Gastroesophageal sphincter (tissue), 4 donors: ENCODE measurements at regions not wholly inside any gene's neighbourhood (a gene's known extent, or its start where the extent isn't known, plus 50 kb on each side); places are given as distances from the start of the nearest gene placed in this dataset.

Source experiments
- ATAC-seq: fragments of 150-250 bp; one replicate; pipeline ENCODE4 v1.9.1; 2016; ENCODE audit warnings: mild to moderate bottlenecking, moderate library complexity
- H3K27ac ChIP-seq, 4 donors: fragments of 200-600 bp; sonication (generic) in 3 of 4; 1 replicate in 3 of 4; 2 replicates in 1 of 4; pipeline ENCODE4 v1.5.1; 2016 to 2019
- H3K27me3 ChIP-seq: fragments of 200-600 bp; sonication (generic); one replicate; pipeline ENCODE4 v1.5.1; 2019
- H3K36me3 ChIP-seq, 2 donors: fragments of 200-600 bp; sonication (generic); one replicate each; pipeline ENCODE4 v1.5.1; 2019; ENCODE audit warnings: control low read depth in 1 of 2
- H3K4me1 ChIP-seq, 3 donors: fragments of 200-600 bp; sonication (generic); 1 replicate in 2 of 3; 2 replicates in 1 of 3; pipeline ENCODE4 v1.5.1; 2016 to 2019; ENCODE audit warnings: control low read depth in 2 of 3
- H3K4me3 ChIP-seq, 2 donors: fragments of 200-600 bp; sonication (generic); one replicate each; pipeline ENCODE4 v1.5.1; 2019; ENCODE audit warnings: mild to moderate bottlenecking in 1 of 2, moderate library complexity in 1 of 2
- H3K9me3 ChIP-seq, 3 donors: fragments of 200-600 bp; sonication (generic); one replicate each; pipeline ENCODE4 v1.5.1; 2017 to 2019; ENCODE audit warnings: control low read depth in 2 of 3
- CTCF ChIP-seq, 4 experiments: fragments of 200-600 bp in 2 of 4; fragments of 450-650 bp in 2 of 4; sonication (generic) in 1 of 4; IDR thresholded peaks; one replicate each; pipeline ENCODE4 v1.5.1; 2017 to 2019; ENCODE audit warnings: antibody characterized with exemption in 4 of 4, mild to moderate bottlenecking in 2 of 4, moderate library complexity in 2 of 4
- EP300 ChIP-seq: sonication (generic); formaldehyde crosslinking; IDR thresholded peaks from one replicate; pipeline ENCODE4 v1.6.1; 2017; ENCODE audit warnings: antibody characterized with exemption, mild to moderate bottlenecking
- POLR2A ChIP-seq, 2 donors: fragments of 450-650 bp; IDR thresholded peaks; one replicate each; pipeline ENCODE4 v1.6.1; 2017; ENCODE audit warnings: antibody characterized with exemption in 2 of 2, mild to moderate bottlenecking in 2 of 2, moderate library complexity in 1 of 2
- POLR2AphosphoS5 ChIP-seq: sonication (generic); formaldehyde crosslinking; IDR thresholded peaks from one replicate; pipeline ENCODE4 v1.6.1; 2017; ENCODE audit warnings: antibody characterized with exemption
- WGBS, 2 donors: methylation state at CpG; one replicate each; pipeline ENCODE4 v1.1.5; 2018; ENCODE audit warnings: low coverage in 1 of 2; 5-methylcytosine and 5-hydroxymethylcytosine counted together

DNA sequence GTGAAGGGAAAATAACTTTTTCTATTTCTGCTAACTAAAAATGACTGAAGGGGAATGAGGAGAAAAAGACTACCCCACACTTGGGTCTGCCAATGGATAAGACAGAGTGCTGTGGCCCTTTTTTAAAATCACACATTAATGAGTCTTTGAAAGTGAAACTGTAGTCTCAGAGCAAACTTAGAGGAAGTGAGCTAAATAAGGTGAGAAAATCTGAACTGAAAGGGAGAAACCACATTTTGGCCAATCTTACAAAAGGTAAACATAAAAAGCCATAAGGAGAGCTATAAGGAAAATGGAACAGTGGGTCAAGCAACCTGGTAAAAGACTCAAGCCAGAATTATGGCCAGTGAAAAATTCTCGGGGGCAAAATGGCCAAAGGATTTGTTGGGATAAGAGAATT lies 755.1 kb upstream of the IGFBP7 start:
- Histone ChIP-seq H3K9me3 (no peaks in the 10 kb centered on the region), H3K27ac (no peak overlapping the region), H3K36me3 (no peaks in the 10 kb centered on the region), H3K27me3 (no peaks in the 10 kb centered on the region), H3K4me1 (no peaks in the 10 kb centered on the region), H3K4me3 (no peak overlapping the region)
- WGBS, 2 donors: 73 to 100% methylated on average over 1 of the region's 1 CpG
- no peak for TF ChIP-seq CTCF (IDR thresholded peaks at IDR 0.05)
- no peak for TF ChIP-seq POLR2A (IDR thresholded peaks at IDR 0.05)
- TF ChIP-seq POLR2AphosphoS5: no peak
- no peak for TF ChIP-seq EP300
- no peak for ATAC-seq

GRCh38 chr4:57854748-57855147 lies 744.6 kb upstream of the IGFBP7 start:
- H3K9me3 ChIP-seq: no peaks in the 10 kb centered on the region
- H3K27me3 ChIP-seq: no peaks in the 10 kb centered on the region
- TF ChIP-seq CTCF (IDR thresholded peaks at IDR 0.05): no peak
- TF ChIP-seq POLR2AphosphoS5: no peak
- TF ChIP-seq EP300: no peak
- TF ChIP-seq POLR2A (IDR thresholded peaks at IDR 0.05): no peak
- no peaks in the 10 kb centered on the region for H3K36me3 ChIP-seq
- no peak overlapping the region for H3K27ac ChIP-seq
- no peaks in the 10 kb centered on the region for H3K4me1 ChIP-seq
- ATAC-seq: no peak
- H3K4me3 ChIP-seq: peak overlapping the region in 1 of 2 donors; percentile 1
- 22 to 36% methylated on average over 3 of the region's 3 CpGs for WGBS, 2 donors

- no peak for TF ChIP-seq CTCF (IDR thresholded peaks at IDR 0.05)
- Histone ChIP-seq H3K27ac (no peak overlapping the region), H3K9me3 (no peaks in the 10 kb centered on the region), H3K4me1 (no peaks in the 10 kb centered on the region), H3K36me3 (no peaks in the 10 kb centered on the region), H3K27me3 (no peaks in the 10 kb centered on the region), H3K4me3 (no peak overlapping the region)
- no peak for ATAC-seq
These were observed 740.0 kb upstream of the IGFBP7 start for GRCh38 chr4:57850141-57850540.

DNA sequence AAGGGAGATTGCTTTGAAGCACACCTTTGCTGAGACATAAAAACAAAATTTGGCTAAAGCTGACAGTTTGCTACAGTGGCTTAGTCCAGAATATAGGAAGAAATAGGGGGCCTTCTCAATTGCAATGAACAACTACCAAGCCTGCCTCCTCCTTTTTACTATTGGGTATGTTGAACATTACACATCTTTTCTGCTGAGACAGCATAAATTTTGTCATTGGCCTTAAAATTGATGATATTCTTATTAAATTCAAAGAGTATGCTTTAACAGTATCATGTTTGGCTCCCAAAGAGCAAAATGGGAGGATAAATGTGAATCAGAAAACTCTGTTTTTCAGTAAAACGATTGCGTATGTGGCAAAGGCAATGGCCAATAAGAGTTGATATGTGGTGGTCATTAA lies 721.9 kb upstream of the IGFBP7 start:
- Histone ChIP-seq H3K27ac (no peak overlapping the region), H3K9me3 (no peaks in the 10 kb centered on the region), H3K4me3 (no peak overlapping the region), H3K4me1 (no peaks in the 10 kb centered on the region), H3K27me3 (no peaks in the 10 kb centered on the region), H3K36me3 (no peaks in the 10 kb centered on the region)
- ATAC-seq: no peak
- TF ChIP-seq CTCF (IDR thresholded peaks at IDR 0.05) (no peak), POLR2A (IDR thresholded peaks at IDR 0.05) (no peak), POLR2AphosphoS5 (no peak), EP300 (no peak)
- WGBS, 2 donors: 91 to 100% methylated on average over 2 of the region's 2 CpGs

DNA sequence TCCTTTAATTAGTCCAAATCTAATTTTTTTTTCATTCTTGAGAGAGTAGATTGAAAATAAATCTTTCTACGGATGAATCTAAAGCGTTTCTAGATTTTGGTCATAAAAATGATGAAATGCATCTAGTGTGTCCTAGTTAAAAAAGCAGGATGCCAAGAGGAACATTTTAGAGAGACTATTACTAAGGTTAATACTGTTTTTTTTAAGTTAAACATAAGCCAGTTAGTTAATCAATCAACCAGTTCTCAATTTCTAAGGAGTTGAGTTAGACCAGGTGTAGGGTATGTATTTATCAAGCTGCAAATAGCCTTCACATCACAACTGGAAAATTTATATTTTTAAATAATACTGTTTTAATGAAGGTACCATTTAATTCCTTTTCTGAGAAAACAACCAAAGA lies 679.5 kb upstream of the IGFBP7 start:
- H3K9me3 ChIP-seq: no peaks in the 10 kb centered on the region
- no peak overlapping the region for H3K4me3 ChIP-seq
- no peaks in the 10 kb centered on the region for H3K27me3 ChIP-seq
- ATAC-seq: no peak
- no peak overlapping the region for H3K27ac ChIP-seq
- TF ChIP-seq POLR2A (IDR thresholded peaks at IDR 0.05) (no peak), POLR2AphosphoS5 (no peak), CTCF (IDR thresholded peaks at IDR 0.05) (no peak), EP300 (no peak)
- H3K36me3 ChIP-seq: no peaks in the 10 kb centered on the region
- H3K4me1 ChIP-seq: no peaks in the 10 kb centered on the region
- 42 to 65% methylated on average over 2 of the region's 2 CpGs for WGBS, 2 donors
